ENCODE measurements at regions not wholly inside any gene's neighbourhood (a gene's known extent, or its start where the extent isn't known, plus 50 kb on each side); places are given as distances from the start of the nearest gene placed in this dataset.

DNA sequence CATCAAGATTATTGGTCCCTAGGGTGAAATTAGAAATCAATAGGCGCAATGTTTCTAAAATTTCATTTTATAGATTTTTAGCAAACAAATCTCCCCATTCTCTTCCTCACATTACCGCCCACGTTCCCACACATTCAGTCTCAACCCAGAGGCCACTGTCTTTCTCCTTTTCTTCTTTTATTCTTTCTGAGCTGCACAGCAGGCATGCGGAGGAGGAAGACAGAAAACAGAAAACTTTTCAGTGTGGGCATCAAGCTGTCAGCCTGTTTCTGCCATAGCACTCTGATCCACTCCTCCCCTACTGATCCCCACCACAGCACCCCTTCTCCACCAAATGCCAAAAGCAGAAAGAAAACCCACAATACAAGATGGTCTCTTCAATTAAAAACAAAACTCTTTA lies 94.8 kb upstream of the ADAMTS3 start:
- TF ChIP-seq, protein P1, sequence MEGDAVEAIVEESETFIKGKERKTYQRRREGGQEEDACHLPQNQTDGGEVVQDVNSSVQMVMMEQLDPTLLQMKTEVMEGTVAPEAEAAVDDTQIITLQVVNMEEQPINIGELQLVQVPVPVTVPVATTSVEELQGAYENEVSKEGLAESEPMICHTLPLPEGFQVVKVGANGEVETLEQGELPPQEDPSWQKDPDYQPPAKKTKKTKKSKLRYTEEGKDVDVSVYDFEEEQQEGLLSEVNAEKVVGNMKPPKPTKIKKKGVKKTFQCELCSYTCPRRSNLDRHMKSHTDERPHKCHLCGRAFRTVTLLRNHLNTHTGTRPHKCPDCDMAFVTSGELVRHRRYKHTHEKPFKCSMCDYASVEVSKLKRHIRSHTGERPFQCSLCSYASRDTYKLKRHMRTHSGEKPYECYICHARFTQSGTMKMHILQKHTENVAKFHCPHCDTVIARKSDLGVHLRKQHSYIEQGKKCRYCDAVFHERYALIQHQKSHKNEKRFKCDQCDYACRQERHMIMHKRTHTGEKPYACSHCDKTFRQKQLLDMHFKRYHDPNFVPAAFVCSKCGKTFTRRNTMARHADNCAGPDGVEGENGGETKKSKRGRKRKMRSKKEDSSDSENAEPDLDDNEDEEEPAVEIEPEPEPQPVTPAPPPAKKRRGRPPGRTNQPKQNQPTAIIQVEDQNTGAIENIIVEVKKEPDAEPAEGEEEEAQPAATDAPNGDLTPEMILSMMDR (IDR thresholded peaks at IDR 0.05): no peak
- TF ChIP-seq HMGA2 (CRISPR knock-in tag; IDR thresholded peaks at IDR 0.05): no peak
- no peak for TF ChIP-seq ZNF138 (CRISPR knock-in tag; conservative IDR thresholded peaks at IDR 0.05)
- TF ChIP-seq, protein P2, sequence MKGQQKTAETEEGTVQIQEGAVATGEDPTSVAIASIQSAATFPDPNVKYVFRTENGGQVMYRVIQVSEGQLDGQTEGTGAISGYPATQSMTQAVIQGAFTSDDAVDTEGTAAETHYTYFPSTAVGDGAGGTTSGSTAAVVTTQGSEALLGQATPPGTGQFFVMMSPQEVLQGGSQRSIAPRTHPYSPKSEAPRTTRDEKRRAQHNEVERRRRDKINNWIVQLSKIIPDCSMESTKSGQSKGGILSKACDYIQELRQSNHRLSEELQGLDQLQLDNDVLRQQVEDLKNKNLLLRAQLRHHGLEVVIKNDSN (CRISPR knock-in tag; IDR thresholded peaks at IDR 0.05): no peak
- no peak for TF ChIP-seq CREB1 (CRISPR knock-in tag; IDR thresholded peaks at IDR 0.05)
- TF ChIP-seq JUN (CRISPR knock-in tag; IDR thresholded peaks at IDR 0.05): no peak
- no peak for TF ChIP-seq ZNF263 (CRISPR knock-in tag; IDR thresholded peaks at IDR 0.05; ENCODE audit: low read depth)
- no peak for TF ChIP-seq SMAD3 (CRISPR knock-in tag; IDR thresholded peaks at IDR 0.05; ENCODE audit: borderline replicate concordance)
- TF ChIP-seq, protein P3, sequence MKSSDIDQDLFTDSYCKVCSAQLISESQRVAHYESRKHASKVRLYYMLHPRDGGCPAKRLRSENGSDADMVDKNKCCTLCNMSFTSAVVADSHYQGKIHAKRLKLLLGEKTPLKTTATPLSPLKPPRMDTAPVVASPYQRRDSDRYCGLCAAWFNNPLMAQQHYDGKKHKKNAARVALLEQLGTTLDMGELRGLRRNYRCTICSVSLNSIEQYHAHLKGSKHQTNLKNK (CRISPR knock-in tag; IDR thresholded peaks at IDR 0.05): no peak

Data from WTC11 (cell line).